Lower lobe of right lung (tissue), 2 donors: ENCODE measurements at regions not wholly inside any gene's neighbourhood (a gene's known extent, or its start where the extent isn't known, plus 50 kb on each side); places are given as distances from the start of the nearest gene placed in this dataset.

Source experiments
- ATAC-seq, 2 donors: fragments of 200-7000 bp; cut with Tn5 transposase; one replicate each; pipeline ENCODE4 v1.9.1; 2020 to 2022; ENCODE audit warnings: mild to moderate bottlenecking in 2 of 2, moderate library complexity in 2 of 2
- DNase-seq: peaks from one replicate; pipeline ENCODE4 v3.0.0-alpha.2; 2020
- H3K27ac ChIP-seq: fragments of 200-600 bp; one replicate; pipeline ENCODE4 v1.8.0; 2022
- H3K27me3 ChIP-seq: fragments of 200-600 bp; one replicate; pipeline ENCODE4 v1.8.0; 2022; ENCODE audit warnings: low read depth
- H3K36me3 ChIP-seq: fragments of 200-600 bp; one replicate; pipeline ENCODE4 v1.8.0; 2022; ENCODE audit warnings: mild to moderate bottlenecking
- H3K4me1 ChIP-seq: fragments of 200-600 bp; one replicate; pipeline ENCODE4 v1.8.0; 2022
- H3K4me3 ChIP-seq: fragments of 200-600 bp; one replicate; pipeline ENCODE4 v1.8.0; 2022; ENCODE audit warnings: mild to moderate bottlenecking
- H3K9me3 ChIP-seq: fragments of 200-600 bp; one replicate; pipeline ENCODE4 v1.8.0; 2022
- CTCF ChIP-seq: fragments of 200-600 bp; IDR thresholded peaks from one replicate; pipeline ENCODE4 v1.8.0; 2022; ENCODE audit warnings: antibody characterized with exemption, mild to moderate bottlenecking
- intact Hi-C: fragments of 100-400 bp; cut with DNase I; formaldehyde crosslinking; loops from one replicate; pipeline ENCODE4 v1.11.0; 2022
- donor health status: DM: no; HTN: yes; CAD: no; lungs with severe emphysema.

- intact Hi-C loops: no loop called here
- Histone ChIP-seq H3K36me3 (no peaks in the 10 kb centered on the region), H3K27me3 (no peaks in the 10 kb centered on the region), H3K9me3 (no peaks in the 10 kb centered on the region), H3K4me3 (no peak overlapping the region), H3K4me1 (no peaks in the 10 kb centered on the region), H3K27ac (no peak overlapping the region)
- ATAC-seq (peak in 1 of 2 donors; percentile 37), DNase-seq (no peak)
- TF ChIP-seq CTCF: no peak
Measured at GRCh38 chr11:10909141-10909883, 51.5 kb upstream of the ZBED5 start.

DNA sequence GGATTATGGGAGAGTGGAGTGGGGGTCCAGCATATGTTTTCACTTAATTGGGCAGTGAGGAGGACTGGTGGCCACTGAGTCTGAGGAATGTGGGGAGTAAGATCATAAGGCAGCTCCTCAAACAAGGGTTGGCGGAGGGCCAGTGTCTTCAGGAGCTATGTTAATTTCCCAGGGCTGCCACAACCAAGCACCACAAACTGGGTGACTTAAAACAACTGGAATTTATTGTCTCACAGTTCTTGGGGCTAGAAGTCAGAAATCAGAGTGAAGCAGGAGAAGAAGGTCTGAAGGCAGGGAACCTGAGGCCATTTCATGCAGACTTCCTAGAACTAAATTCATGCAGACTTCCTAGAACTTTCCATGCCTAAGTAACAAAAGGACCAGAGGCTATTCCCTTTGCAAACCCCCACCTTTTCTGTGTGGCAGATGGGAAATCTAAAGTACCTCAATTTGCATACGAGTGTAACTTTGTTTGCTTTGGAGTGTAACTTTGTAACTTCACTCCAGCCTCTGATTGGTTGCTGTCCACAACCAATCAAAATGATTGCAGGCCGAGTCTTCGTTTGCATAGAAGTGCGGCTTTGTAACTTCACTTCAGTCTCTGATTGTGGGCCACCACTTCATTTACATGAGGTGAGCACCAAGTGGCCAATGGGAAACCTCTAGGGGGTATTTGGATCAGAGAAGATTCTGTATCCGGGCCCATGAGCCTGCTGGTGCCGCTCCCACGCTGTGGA, 50.5 kb upstream of the ZBED5 start:
- Histone ChIP-seq H3K9me3 (no peaks in the 10 kb centered on the region), H3K4me1 (no peaks in the 10 kb centered on the region), H3K4me3 (no peak overlapping the region), H3K36me3 (no peaks in the 10 kb centered on the region), H3K27me3 (no peaks in the 10 kb centered on the region), H3K27ac (no peak overlapping the region)
- intact Hi-C loops: no loop called here
- DNase-seq: no peak
- ATAC-seq: no peak
- no peak for TF ChIP-seq CTCF
